OCI-LY7 (cell line): ENCODE measurements at regions not wholly inside any gene's neighbourhood (a gene's known extent, or its start where the extent isn't known, plus 50 kb on each side); places are given as distances from the start of the nearest gene placed in this dataset.

ENCODE experiments used
- BruUV-seq: library from RNA; stranded (reverse); fragments of 400-500 nt; replicated peaks from 2 replicates; lab custom pipeline; 2021; lab: Mats Ljungman, UMichigan
- CTCF ChIA-PET: fragments of 300-600 bp; sonication (Branson Sonifier 250); formaldehyde crosslinking; loops from one replicate; lab custom pipeline; 2022; ENCODE audit warnings: antibody characterized with exemption; ENCODE audit not compliant: unreplicated experiment; lab: Charles Lee
- POLR2A ChIA-PET: fragments of 300-600 bp; sonication (Branson Sonifier 250); formaldehyde crosslinking; loops from one replicate; lab custom pipeline; 2022; ENCODE audit warnings: antibody characterized with exemption; lab: Charles Lee
- DNase-seq: peaks from one replicate; pipeline ENCODE4 v3.0.0-alpha.2; 2015; ENCODE audit warnings: low spot score
- H2AFZ ChIP-seq: fragments of 200-600 bp; sonication (generic), shearing (Covaris generic); 2 replicates; pipeline ENCODE4 v1.6.1; 2014; ENCODE audit warnings: mild to moderate bottlenecking, antibody characterized with exemption, low read length, moderate library complexity
- H3K27ac ChIP-seq: fragments of 200-600 bp; sonication (generic); 2 replicates; pipeline ENCODE4 v1.5.1; 2014; ENCODE audit warnings: mixed run types, low read depth, mild to moderate bottlenecking, moderate library complexity, low read length, inconsistent platforms; ENCODE audit not compliant: poor library complexity, severe bottlenecking
- H3K36me3 ChIP-seq: fragments of 200-600 bp; sonication (generic); 2 replicates; pipeline ENCODE4 v1.6.1; 2014; ENCODE audit warnings: mild to moderate bottlenecking, antibody characterized with exemption, low read length, moderate library complexity, mixed read lengths; ENCODE audit not compliant: insufficient read depth
- H3K4me1 ChIP-seq: fragments of 200-600 bp; sonication (generic); 2 replicates; pipeline ENCODE4 v1.5.1; 2014; ENCODE audit warnings: mild to moderate bottlenecking, low read length; ENCODE audit not compliant: insufficient read depth, poor library complexity, severe bottlenecking
- H3K4me2 ChIP-seq: fragments of 200-600 bp; sonication (generic); 2 replicates; pipeline ENCODE4 v1.6.1; 2014; ENCODE audit warnings: mild to moderate bottlenecking, low read length
- H3K4me3 ChIP-seq: fragments of 200-600 bp; sonication (generic); 2 replicates; pipeline ENCODE4 v1.5.1; 2014; ENCODE audit warnings: mild to moderate bottlenecking, low read depth, low read length; ENCODE audit not compliant: poor library complexity, severe bottlenecking
- H3K79me2 ChIP-seq: fragments of 200-600 bp; sonication (generic); 2 replicates; pipeline ENCODE4 v1.6.1; 2016; ENCODE audit warnings: low read depth, mild to moderate bottlenecking, low read length, moderate library complexity, mixed read lengths; ENCODE audit not compliant: insufficient read depth
- H3K9me2 ChIP-seq: fragments of 200-600 bp; sonication (generic); 2 replicates; pipeline ENCODE4 v1.6.1; 2016; ENCODE audit warnings: mild to moderate bottlenecking, low read length, mixed read lengths; ENCODE audit not compliant: insufficient read depth
- H3K9me3 ChIP-seq: fragments of 200-600 bp; sonication (generic); 2 replicates; pipeline ENCODE4 v1.6.1; 2014; ENCODE audit warnings: mild to moderate bottlenecking, mixed run types, low read length, mixed read lengths
- H4K20me1 ChIP-seq: fragments of 200-600 bp; sonication (generic); 2 replicates; pipeline ENCODE4 v1.6.1; 2014; ENCODE audit warnings: mild to moderate bottlenecking, antibody characterized with exemption, low read length, moderate library complexity, mixed read lengths; ENCODE audit not compliant: insufficient read depth
- EZH2phosphoT487 ChIP-seq: fragments of 200-600 bp; sonication (generic); IDR thresholded peaks from 2 replicates; pipeline ENCODE4 v1.6.1; 2018; ENCODE audit warnings: low read depth, borderline replicate concordance, mild to moderate bottlenecking, mixed run types, antibody characterized with exemption, low read length, moderate library complexity, mixed read lengths
- intact Hi-C: fragments of 100-400 bp; cut with micrococcal nuclease; formaldehyde crosslinking; loops from one replicate; pipeline ENCODE4 v1.10.0; 2022; ENCODE audit not compliant: unreplicated experiment
- TF ChIP-seq, protein P1 (sequence below): fragments of 200-600 bp; sonication (generic); conservative IDR thresholded peaks from 2 replicates; pipeline ENCODE4 v1.5.1; 2014; ENCODE audit warnings: mild to moderate bottlenecking, antibody characterized with exemption, low read length, moderate library complexity, mixed read lengths

DNA sequence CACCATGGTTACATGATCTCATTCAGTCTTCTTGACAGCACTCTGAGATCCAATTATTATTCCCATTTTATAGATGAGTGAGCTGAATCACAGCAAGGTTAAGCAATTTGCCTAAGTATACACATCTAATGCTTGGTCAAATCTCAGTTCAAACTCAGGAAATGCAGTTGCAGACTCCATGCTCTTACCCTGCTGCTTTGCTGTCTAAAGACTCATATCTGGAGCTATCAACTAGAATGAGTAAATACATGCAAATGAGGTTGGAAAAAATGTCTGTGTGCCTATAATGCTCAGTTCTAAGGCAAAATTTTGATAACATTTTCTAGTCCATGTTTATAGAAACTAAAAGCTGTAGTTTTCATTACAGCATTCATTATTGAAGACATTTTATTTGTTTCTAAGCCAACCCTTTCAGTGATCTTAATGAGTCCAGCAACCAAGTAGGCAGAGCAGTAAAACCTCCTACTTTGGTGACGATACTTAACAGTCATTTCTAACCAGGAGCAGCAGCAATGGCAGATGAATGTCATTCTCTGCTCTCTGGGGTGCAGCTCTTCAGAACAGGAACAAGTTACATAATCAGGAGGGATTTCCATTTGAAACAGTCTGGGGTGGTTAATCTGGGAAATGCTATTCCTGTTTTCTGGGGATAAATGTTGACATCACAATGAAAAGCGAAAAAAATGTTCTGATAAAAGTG is 396.8 kb upstream of the UBE2E3 start:
- BruUV-seq, result no TSS peak
- H3K36me3 ChIP-seq, result no peaks in the 10 kb centered on the region
- TF ChIP-seq EZH2phosphoT487, result no peak
- TF ChIP-seq, protein P1, sequence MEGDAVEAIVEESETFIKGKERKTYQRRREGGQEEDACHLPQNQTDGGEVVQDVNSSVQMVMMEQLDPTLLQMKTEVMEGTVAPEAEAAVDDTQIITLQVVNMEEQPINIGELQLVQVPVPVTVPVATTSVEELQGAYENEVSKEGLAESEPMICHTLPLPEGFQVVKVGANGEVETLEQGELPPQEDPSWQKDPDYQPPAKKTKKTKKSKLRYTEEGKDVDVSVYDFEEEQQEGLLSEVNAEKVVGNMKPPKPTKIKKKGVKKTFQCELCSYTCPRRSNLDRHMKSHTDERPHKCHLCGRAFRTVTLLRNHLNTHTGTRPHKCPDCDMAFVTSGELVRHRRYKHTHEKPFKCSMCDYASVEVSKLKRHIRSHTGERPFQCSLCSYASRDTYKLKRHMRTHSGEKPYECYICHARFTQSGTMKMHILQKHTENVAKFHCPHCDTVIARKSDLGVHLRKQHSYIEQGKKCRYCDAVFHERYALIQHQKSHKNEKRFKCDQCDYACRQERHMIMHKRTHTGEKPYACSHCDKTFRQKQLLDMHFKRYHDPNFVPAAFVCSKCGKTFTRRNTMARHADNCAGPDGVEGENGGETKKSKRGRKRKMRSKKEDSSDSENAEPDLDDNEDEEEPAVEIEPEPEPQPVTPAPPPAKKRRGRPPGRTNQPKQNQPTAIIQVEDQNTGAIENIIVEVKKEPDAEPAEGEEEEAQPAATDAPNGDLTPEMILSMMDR, result no peak
- H3K4me3 ChIP-seq, result no peak overlapping the region
- no peaks in the 10 kb centered on the region for H3K4me1 ChIP-seq
- H4K20me1 ChIP-seq, result no peaks in the 10 kb centered on the region
- H3K9me3 ChIP-seq, result no peaks in the 10 kb centered on the region
- ChIA-PET POLR2A (interaction anchor here (0.5 to 1.2 kb wide), 4 partner anchors 10 to 516 kb away, joined by 3 read pairs; no protein-coding TSS in a partner anchor), CTCF (no interaction called here)
- DNase-seq, result no peak
- intact Hi-C loops, result no loop called here
- H3K9me2 ChIP-seq, result no peaks in the 10 kb centered on the region
- H3K4me2 ChIP-seq, result no peak overlapping the region
- no peaks in the 10 kb centered on the region for H3K79me2 ChIP-seq
- no peak overlapping the region for H3K27ac ChIP-seq
- no peak overlapping the region for H2AFZ ChIP-seq

DNA sequence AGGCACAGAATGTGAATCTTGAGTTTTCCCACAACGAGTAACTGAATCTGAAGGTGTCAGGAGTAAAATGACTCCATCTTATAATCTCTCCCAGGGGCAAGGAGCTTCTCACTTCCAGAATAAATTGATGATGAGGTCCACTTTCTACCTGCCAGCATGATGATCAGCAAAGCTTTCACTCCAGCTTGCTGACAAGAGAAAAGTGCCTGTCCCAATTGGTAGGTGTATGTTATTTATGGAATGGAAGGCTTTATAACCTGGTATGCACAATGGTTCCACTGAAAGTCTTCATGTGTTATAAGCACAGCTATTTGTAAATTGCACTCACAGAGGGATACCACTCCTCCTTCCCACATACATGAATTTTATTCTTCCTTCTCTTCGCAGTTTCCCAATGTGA is 401.0 kb upstream of the UBE2E3 start:
- Histone ChIP-seq H3K27ac (no peak overlapping the region), H4K20me1 (no peaks in the 10 kb centered on the region), H2AFZ (no peak overlapping the region), H3K4me3 (no peak overlapping the region), H3K36me3 (no peaks in the 10 kb centered on the region), H3K4me1 (no peaks in the 10 kb centered on the region), H3K4me2 (no peak overlapping the region), H3K9me3 (no peaks in the 10 kb centered on the region), H3K79me2 (no peaks in the 10 kb centered on the region), H3K9me2 (no peaks in the 10 kb centered on the region)
- TF ChIP-seq, protein P1, result no peak
- no peak for TF ChIP-seq EZH2phosphoT487
- ChIA-PET CTCF (no interaction called here), POLR2A (interaction anchor here (1.1 to 1.6 kb wide), 2 partner anchors 12 to 14 kb away, joined by 3 to 5 read pairs; no protein-coding TSS in a partner anchor)
- DNase-seq, result no peak
- BruUV-seq, result no TSS peak
- intact Hi-C loops, result no loop called here

DNA sequence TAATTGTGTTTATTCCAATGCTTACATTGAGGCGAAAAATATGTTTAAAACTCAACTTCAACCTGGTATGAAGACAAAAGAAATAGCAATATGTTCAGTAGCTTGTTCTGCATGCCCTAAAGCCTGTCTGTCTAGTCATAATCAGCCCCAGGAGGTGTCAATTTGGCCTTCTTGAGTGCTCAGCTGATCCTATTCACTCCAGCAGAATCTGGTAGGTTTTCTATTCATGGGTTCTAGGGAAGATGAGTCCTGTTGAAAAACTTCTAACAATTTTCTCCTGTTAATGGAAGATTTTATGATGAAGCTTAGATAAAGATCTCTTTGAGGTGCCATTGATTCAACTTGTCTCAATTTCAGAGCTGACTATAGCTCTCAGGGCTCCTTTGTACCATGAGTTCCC is 402.0 kb upstream of the UBE2E3 start:
- no peak overlapping the region for H3K27ac ChIP-seq
- POLR2A ChIA-PET, result interaction anchor here (0.9 to 1.6 kb wide), 2 partner anchors 15 to 37 kb away, joined by 3 to 5 read pairs; no protein-coding TSS in a partner anchor
- no peaks in the 10 kb centered on the region for H3K36me3 ChIP-seq
- no peak overlapping the region for H3K4me2 ChIP-seq
- H3K9me3 ChIP-seq, result no peaks in the 10 kb centered on the region
- no peak for DNase-seq
- TF ChIP-seq, protein P1, result no peak
- H3K4me1 ChIP-seq, result no peaks in the 10 kb centered on the region
- no peaks in the 10 kb centered on the region for H3K79me2 ChIP-seq
- no peaks in the 10 kb centered on the region for H4K20me1 ChIP-seq
- CTCF ChIA-PET, result no interaction called here
- no peaks in the 10 kb centered on the region for H3K9me2 ChIP-seq
- H3K4me3 ChIP-seq, result no peak overlapping the region
- no peak overlapping the region for H2AFZ ChIP-seq
- intact Hi-C loops, result no loop called here
- BruUV-seq, result no TSS peak
